OCI-LY1 (cell line): ENCODE measurements at regions not wholly inside any gene's neighbourhood (a gene's known extent, or its start where the extent isn't known, plus 50 kb on each side); places are given as distances from the start of the nearest gene placed in this dataset.

ENCODE experiments used
- H2AFZ ChIP-seq: fragments of 200-600 bp; sonication (generic), shearing (Covaris generic); 2 replicates; pipeline ENCODE4 v1.6.0; 2014; ENCODE audit warnings: antibody characterized with exemption, mild to moderate bottlenecking, low read length
- H3F3A ChIP-seq: fragments of 200-600 bp; sonication (generic), shearing (Covaris generic); 2 replicates; pipeline ENCODE4 v1.6.0; 2014; ENCODE audit warnings: mild to moderate bottlenecking, antibody characterized with exemption, low read length, moderate library complexity; ENCODE audit not compliant: insufficient read depth
- H3K27ac ChIP-seq: fragments of 200-600 bp; sonication (generic); 2 replicates; pipeline ENCODE4 v1.5.1; 2014; ENCODE audit warnings: low read length, mixed run types, mild to moderate bottlenecking, low read depth; ENCODE audit not compliant: poor library complexity, severe bottlenecking
- H3K27me3 ChIP-seq: fragments of 200-600 bp; sonication (generic); 2 replicates; pipeline ENCODE4 v1.6.0; 2014; ENCODE audit warnings: antibody characterized with exemption, mild to moderate bottlenecking, low read length, moderate library complexity; ENCODE audit not compliant: insufficient read depth
- H3K36me3 ChIP-seq: fragments of 200-600 bp; sonication (generic); 2 replicates; pipeline ENCODE4 v1.6.1; 2014; ENCODE audit warnings: mild to moderate bottlenecking, antibody characterized with exemption, low read length, moderate library complexity, mixed read lengths; ENCODE audit not compliant: insufficient read depth
- H3K4me1 ChIP-seq: fragments of 200-600 bp; sonication (generic); 2 replicates; pipeline ENCODE4 v1.5.1; 2014; ENCODE audit warnings: mild to moderate bottlenecking, low read length, moderate library complexity; ENCODE audit not compliant: insufficient read depth, severe bottlenecking
- H3K4me2 ChIP-seq: fragments of 200-600 bp; sonication (generic), shearing (Covaris generic); 2 replicates; pipeline ENCODE4 v1.6.1; 2014; ENCODE audit warnings: low read length
- H3K4me3 ChIP-seq: fragments of 200-600 bp; sonication (generic); 2 replicates; pipeline ENCODE4 v1.5.1; 2014; ENCODE audit warnings: low read length, low read depth, mild to moderate bottlenecking, mixed read lengths; ENCODE audit not compliant: poor library complexity, severe bottlenecking
- H3K79me2 ChIP-seq: fragments of 200-600 bp; shearing (Covaris generic); 2 replicates; pipeline ENCODE4 v1.6.1; 2016; ENCODE audit warnings: mixed run types, low read length, mixed read lengths; ENCODE audit not compliant: insufficient read depth
- H3K9ac ChIP-seq: fragments of 200-600 bp; sonication (generic), shearing (Covaris generic); 2 replicates; pipeline ENCODE4 v1.6.1; 2014; ENCODE audit warnings: mild to moderate bottlenecking, low read length, mixed read lengths
- H3K9me2 ChIP-seq: fragments of 200-600 bp; sonication (generic), shearing (Covaris generic); 2 replicates; pipeline ENCODE4 v1.6.1; 2014; ENCODE audit warnings: low read depth, mild to moderate bottlenecking, low read length, mixed read lengths
- H3K9me3 ChIP-seq: fragments of 200-600 bp; shearing (Covaris generic); 2 replicates; pipeline ENCODE4 v1.6.1; 2014; ENCODE audit warnings: low read length, mixed read lengths
- H4K20me1 ChIP-seq: fragments of 200-600 bp; sonication (generic), shearing (Covaris generic); 2 replicates; pipeline ENCODE4 v1.6.0; 2016; ENCODE audit warnings: mild to moderate bottlenecking, low read length; ENCODE audit not compliant: insufficient read depth
- CTCF ChIP-seq: fragments of 200-600 bp; sonication (generic), shearing (Covaris generic); IDR thresholded peaks from 2 replicates; pipeline ENCODE4 v1.5.1; 2017; ENCODE audit warnings: mild to moderate bottlenecking, antibody characterized with exemption, low read length, moderate library complexity, mixed read lengths
- EZH2 ChIP-seq: fragments of 200-600 bp; sonication (generic), shearing (Covaris generic); IDR thresholded peaks from 2 replicates; pipeline ENCODE4 v1.8.0; 2017; ENCODE audit warnings: borderline replicate concordance, mixed run types, mild to moderate bottlenecking, antibody characterized with exemption, low read length, moderate library complexity, mixed read lengths

DNA sequence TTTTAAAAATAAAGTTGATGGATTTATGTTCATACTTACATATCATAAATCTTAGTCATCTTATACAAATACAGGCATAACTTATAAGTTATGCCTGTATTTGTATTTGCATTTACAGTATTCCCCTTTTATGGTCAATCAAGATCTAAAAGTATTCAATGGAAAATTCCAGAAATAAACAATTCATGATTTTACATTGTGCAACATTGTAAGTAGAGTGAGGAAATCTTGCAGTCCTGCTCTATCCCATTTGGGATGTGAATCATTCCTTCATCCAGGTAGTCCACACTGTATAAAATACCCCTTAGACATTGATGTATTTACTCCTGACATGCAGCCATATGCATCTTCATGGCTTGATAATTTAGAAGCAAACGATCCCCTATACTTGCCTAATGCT is 795.3 kb downstream of the SLITRK1 start:
- Histone ChIP-seq H3K4me1 (no peaks in the 10 kb centered on the region), H3F3A (no peaks in the 10 kb centered on the region), H3K9me3 (no peaks in the 10 kb centered on the region), H3K4me2 (no peak overlapping the region), H3K4me3 (no peak overlapping the region), H4K20me1 (no peaks in the 10 kb centered on the region), H3K79me2 (no peaks in the 10 kb centered on the region), H3K9me2 (no peaks in the 10 kb centered on the region), H3K27ac (no peak overlapping the region), H3K36me3 (no peaks in the 10 kb centered on the region), H3K9ac (no peak overlapping the region), H2AFZ (no peak overlapping the region), H3K27me3 (no peaks in the 10 kb centered on the region)
- TF ChIP-seq CTCF = no peak
- no peak for TF ChIP-seq EZH2

DNA sequence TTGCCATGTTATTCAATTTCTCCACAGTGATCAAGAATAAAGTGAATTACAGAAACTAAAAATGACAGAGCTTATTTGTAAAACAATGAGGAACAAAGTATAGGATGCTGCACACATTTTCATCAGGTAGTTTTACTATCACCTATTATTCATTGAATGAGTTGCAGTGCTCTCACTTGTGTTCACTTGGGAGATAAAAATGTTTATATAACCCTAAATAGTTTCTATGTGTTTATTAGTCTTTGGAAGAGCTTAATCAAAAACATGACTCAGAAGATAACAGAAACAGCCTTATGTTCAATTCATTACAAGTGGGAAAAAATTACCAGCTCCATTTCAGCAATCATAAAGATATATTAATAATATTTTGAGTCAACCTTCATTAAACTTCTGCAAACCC is 796.2 kb downstream of the SLITRK1 start:
- Histone ChIP-seq H3K79me2 (no peaks in the 10 kb centered on the region), H3K9me2 (no peaks in the 10 kb centered on the region), H3K27ac (no peak overlapping the region), H4K20me1 (no peaks in the 10 kb centered on the region), H3K4me1 (no peaks in the 10 kb centered on the region), H3K36me3 (no peaks in the 10 kb centered on the region), H3K9me3 (no peaks in the 10 kb centered on the region), H3K9ac (no peak overlapping the region), H3K4me2 (no peak overlapping the region), H2AFZ (no peak overlapping the region), H3K27me3 (no peaks in the 10 kb centered on the region), H3F3A (no peaks in the 10 kb centered on the region), H3K4me3 (no peak overlapping the region)
- no peak for TF ChIP-seq EZH2
- no peak for TF ChIP-seq CTCF

GRCh38 chr13:83085186-83085900 is 796.9 kb downstream of the SLITRK1 start:
- no peak overlapping the region for H3K27ac ChIP-seq
- no peaks in the 10 kb centered on the region for H3K36me3 ChIP-seq
- H2AFZ ChIP-seq = no peak overlapping the region
- no peaks in the 10 kb centered on the region for H3K27me3 ChIP-seq
- H3K4me2 ChIP-seq = no peak overlapping the region
- no peaks in the 10 kb centered on the region for H3K4me1 ChIP-seq
- no peaks in the 10 kb centered on the region for H3K9me2 ChIP-seq
- no peaks in the 10 kb centered on the region for H3K9me3 ChIP-seq
- no peaks in the 10 kb centered on the region for H3F3A ChIP-seq
- H3K9ac ChIP-seq = no peak overlapping the region
- TF ChIP-seq EZH2 (no peak), CTCF (no peak)
- H3K79me2 ChIP-seq = no peaks in the 10 kb centered on the region
- H4K20me1 ChIP-seq = no peaks in the 10 kb centered on the region
- H3K4me3 ChIP-seq = no peak overlapping the region
